Fibroblast of lung (primary cell): ENCODE measurements at regions not wholly inside any gene's neighbourhood (a gene's known extent, or its start where the extent isn't known, plus 50 kb on each side); places are given as distances from the start of the nearest gene placed in this dataset.
A peak's percentile ranks its signal among the peaks of the same experiment; 100 is the strongest.

Experiments
- DNase-seq, 2 donors: peaks; one replicate each; pipeline versions ENCODE4 v3.0.0 to v3.0.0-alpha.2; 2010; ENCODE audit warnings: low read depth in 2 of 2
- H2AFZ ChIP-seq: 2 replicates; pipeline ENCODE4 v1.5.1; 2012; ENCODE audit warnings: low read length, control low read depth, inconsistent platforms
- H3K27ac ChIP-seq: 2 replicates; pipeline ENCODE4 v1.5.1; 2011; ENCODE audit warnings: low read length, control low read depth; ENCODE audit not compliant: insufficient read depth
- H3K27me3 ChIP-seq: 2 replicates; pipeline ENCODE4 v1.5.1; 2011; ENCODE audit warnings: mild to moderate bottlenecking, low read length; ENCODE audit not compliant: control insufficient read depth, insufficient read depth
- H3K36me3 ChIP-seq: 2 replicates; pipeline ENCODE4 v1.5.1; 2011; ENCODE audit warnings: low read length; ENCODE audit not compliant: control insufficient read depth, insufficient read depth
- H3K4me1 ChIP-seq: 2 replicates; pipeline ENCODE4 v1.5.1; 2011; ENCODE audit warnings: low read length; ENCODE audit not compliant: control insufficient read depth, insufficient read depth; ENCODE audit errors: extremely low read depth
- H3K4me2 ChIP-seq: 2 replicates; pipeline ENCODE4 v1.5.1; 2011; ENCODE audit warnings: low read length, control low read depth; ENCODE audit not compliant: insufficient read depth; ENCODE audit errors: extremely low read depth
- H3K4me3 ChIP-seq, 4 experiments: fragments of 200-600 bp in 1 of 4; sonication (generic) in 1 of 4; replicated peaks in 1 of 4; 2 replicates each; pipeline ENCODE4 v1.5.1; 2011 to 2016; ENCODE audit warnings: low read length in 4 of 4, low read depth in 3 of 4, mild to moderate bottlenecking in 3 of 4, control low read depth in 2 of 4, inconsistent platforms in 1 of 4, mixed read lengths in 1 of 4; ENCODE audit not compliant: insufficient read depth in 1 of 4; ENCODE audit errors: control extremely low read depth in 1 of 4
- H3K79me2 ChIP-seq: 2 replicates; pipeline ENCODE4 v1.5.1; 2012; ENCODE audit warnings: mild to moderate bottlenecking, low read length, inconsistent platforms; ENCODE audit not compliant: control insufficient read depth, insufficient read depth
- H3K9ac ChIP-seq: 2 replicates; pipeline ENCODE4 v1.5.1; 2011; ENCODE audit warnings: mild to moderate bottlenecking, low read length, control low read depth; ENCODE audit not compliant: insufficient read depth
- H3K9me3 ChIP-seq: 2 replicates; pipeline ENCODE4 v1.5.1; 2012; ENCODE audit warnings: low read depth, low read length; ENCODE audit not compliant: control insufficient read depth, insufficient read depth
- H4K20me1 ChIP-seq: 2 replicates; pipeline ENCODE4 v1.5.1; 2011; ENCODE audit warnings: low read length; ENCODE audit not compliant: control insufficient read depth, insufficient read depth; ENCODE audit errors: extremely low read depth
- CTCF ChIP-seq, 2 donors: IDR thresholded peaks in 1 of 2; conservative IDR thresholded peaks in 1 of 2; 1 replicate in 1 of 2; 2 replicates in 1 of 2; pipeline ENCODE4 v1.5.1; 2011 to 2012; ENCODE audit warnings: low read length in 2 of 2, control low read depth in 1 of 2, inconsistent platforms in 1 of 2, low read depth in 1 of 2, mild to moderate bottlenecking in 1 of 2
- EZH2 ChIP-seq: IDR thresholded peaks from 2 replicates; pipeline ENCODE4 v1.5.1; 2012; ENCODE audit warnings: low read length, control low read depth, mild to moderate bottlenecking; ENCODE audit errors: missing control alignments

- no peak overlapping the region for H3K9ac ChIP-seq
- no peaks in the 10 kb centered on the region for H3K36me3 ChIP-seq
- no peak overlapping the region for H3K4me2 ChIP-seq
- no peak overlapping the region for H3K4me3 ChIP-seq
- H3K9me3 ChIP-seq = no peaks in the 10 kb centered on the region
- TF ChIP-seq CTCF (conservative IDR thresholded peaks at IDR 0.05 in 1 of 2, IDR thresholded peaks at IDR 0.05 in 1 of 2; ENCODE audit: low read depth in 1 of 2, low read length in 2 of 2) = no peak
- TF ChIP-seq EZH2 = no peak
- no peak overlapping the region for H3K27ac ChIP-seq
- H3K27me3 ChIP-seq = no peaks in the 10 kb centered on the region
- no peaks in the 10 kb centered on the region for H4K20me1 ChIP-seq
- H3K79me2 ChIP-seq = no peaks in the 10 kb centered on the region
- H3K4me1 ChIP-seq = no peaks in the 10 kb centered on the region
- no peak overlapping the region for H2AFZ ChIP-seq
- DNase-seq = no peak
Observed at GRCh38 chr7:106791526-106791925, 73.6 kb upstream of the PIK3CG start.

- Histone ChIP-seq H3K4me1 (no peaks in the 10 kb centered on the region), H3K9ac (no peak overlapping the region), H3K9me3 (no peaks in the 10 kb centered on the region), H3K79me2 (no peaks in the 10 kb centered on the region), H3K4me2 (no peak overlapping the region), H3K27ac (no peak overlapping the region), H3K36me3 (no peaks in the 10 kb centered on the region), H2AFZ (no peak overlapping the region), H3K4me3 (no peak overlapping the region), H3K27me3 (no peaks in the 10 kb centered on the region), H4K20me1 (no peaks in the 10 kb centered on the region)
- DNase-seq = peak in 1 of 2 donors; percentile 21
- TF ChIP-seq EZH2 (no peak), CTCF (conservative IDR thresholded peaks at IDR 0.05 in 1 of 2, IDR thresholded peaks at IDR 0.05 in 1 of 2; ENCODE audit: low read depth in 1 of 2, low read length in 2 of 2) (no peak)
Observed at GRCh38 chr7:106792233-106792926, 72.7 kb upstream of the PIK3CG start.

GRCh38 chr7:106793015-106793975, 71.8 kb upstream of the PIK3CG start:
- TF ChIP-seq CTCF (conservative IDR thresholded peaks at IDR 0.05 in 1 of 2, IDR thresholded peaks at IDR 0.05 in 1 of 2; ENCODE audit: low read depth in 1 of 2, low read length in 2 of 2) = peak; percentile 35 to 37
- TF ChIP-seq EZH2 = no peak
- no peaks in the 10 kb centered on the region for H3K36me3 ChIP-seq

More at GRCh38 chr7:106793015-106793975, 71.8 kb upstream of the PIK3CG start:
- Histone ChIP-seq H4K20me1 (no peaks in the 10 kb centered on the region), H3K79me2 (no peaks in the 10 kb centered on the region), H3K27ac (no peak overlapping the region), H3K9me3 (no peaks in the 10 kb centered on the region), H3K4me3 (no peak overlapping the region), H3K4me1 (no peaks in the 10 kb centered on the region), H3K27me3 (no peaks in the 10 kb centered on the region), H3K4me2 (no peak overlapping the region), H3K9ac (no peak overlapping the region), H2AFZ (no peak overlapping the region)
- DNase-seq = peak in 1 of 2 donors; percentile 37
